Endothelial cell (in vitro differentiated cells): ENCODE measurements at regions not wholly inside any gene's neighbourhood (a gene's known extent, or its start where the extent isn't known, plus 50 kb on each side); places are given as distances from the start of the nearest gene placed in this dataset.

Experiments
- DNase-seq: peaks from one replicate; pipeline ENCODE4 v3.0.0; 2021; ENCODE audit warnings: low spot score
- H3K27ac Mint-ChIP-seq: one replicate; pipeline ENCODE4 v1.8.0; 2021; ENCODE audit warnings: mixed read lengths, inconsistent platforms; ENCODE audit not compliant: unreplicated experiment
- H3K27me3 Mint-ChIP-seq: one replicate; pipeline ENCODE4 v1.8.0; 2021; ENCODE audit warnings: mild to moderate bottlenecking, moderate library complexity, mixed read lengths, inconsistent platforms; ENCODE audit not compliant: unreplicated experiment
- H3K36me3 Mint-ChIP-seq: one replicate; pipeline ENCODE4 v1.8.0; 2021; ENCODE audit warnings: mild to moderate bottlenecking, low read depth, mixed read lengths, inconsistent platforms; ENCODE audit not compliant: unreplicated experiment
- H3K4me1 Mint-ChIP-seq: one replicate; pipeline ENCODE4 v1.8.0; 2021; ENCODE audit warnings: mild to moderate bottlenecking, mixed read lengths, inconsistent platforms; ENCODE audit not compliant: unreplicated experiment
- H3K4me3 Mint-ChIP-seq: one replicate; pipeline ENCODE4 v1.8.0; 2021; ENCODE audit warnings: mild to moderate bottlenecking, mixed read lengths, inconsistent platforms; ENCODE audit not compliant: unreplicated experiment
- H3K9me3 Mint-ChIP-seq: one replicate; pipeline ENCODE4 v1.8.0; 2021; ENCODE audit warnings: mixed read lengths, inconsistent platforms; ENCODE audit not compliant: unreplicated experiment
- TF ChIP-seq, protein P1 (sequence below): fragments of 200-600 bp; sonication (generic); IDR thresholded peaks from one replicate; pipeline ENCODE4 v1.5.0; 2021; ENCODE audit warnings: antibody characterized with exemption; ENCODE audit not compliant: unreplicated experiment

DNA sequence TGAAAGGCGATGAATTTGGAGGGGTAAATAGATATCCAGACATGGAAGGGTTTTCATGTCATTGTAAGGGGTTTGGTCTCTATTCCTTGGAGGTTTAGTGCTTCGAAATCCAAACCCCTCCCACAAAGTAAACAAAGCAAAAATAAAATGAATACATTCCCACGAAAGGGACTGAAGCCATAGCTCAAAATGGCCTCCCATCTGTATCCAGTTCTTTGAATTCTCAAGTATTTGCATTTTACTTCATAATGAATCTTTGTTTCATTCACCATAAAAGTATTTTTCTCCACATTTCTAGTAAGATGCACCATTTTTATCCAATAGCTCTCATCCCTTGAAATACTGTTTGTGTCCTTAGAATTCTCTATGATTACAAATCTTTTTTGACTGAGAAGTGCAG is 103.2 kb upstream of the DTNA start:
- Mint-ChIP-seq H3K27me3 (peaks cover 1% of the 10 kb centered on the region), H3K4me3 (no peak overlapping the region), H3K27ac (no peak overlapping the region), H3K36me3 (no peaks in the 10 kb centered on the region), H3K4me1 (no peaks in the 10 kb centered on the region), H3K9me3 (no peaks in the 10 kb centered on the region)
- no peak for DNase-seq
- TF ChIP-seq, protein P1, sequence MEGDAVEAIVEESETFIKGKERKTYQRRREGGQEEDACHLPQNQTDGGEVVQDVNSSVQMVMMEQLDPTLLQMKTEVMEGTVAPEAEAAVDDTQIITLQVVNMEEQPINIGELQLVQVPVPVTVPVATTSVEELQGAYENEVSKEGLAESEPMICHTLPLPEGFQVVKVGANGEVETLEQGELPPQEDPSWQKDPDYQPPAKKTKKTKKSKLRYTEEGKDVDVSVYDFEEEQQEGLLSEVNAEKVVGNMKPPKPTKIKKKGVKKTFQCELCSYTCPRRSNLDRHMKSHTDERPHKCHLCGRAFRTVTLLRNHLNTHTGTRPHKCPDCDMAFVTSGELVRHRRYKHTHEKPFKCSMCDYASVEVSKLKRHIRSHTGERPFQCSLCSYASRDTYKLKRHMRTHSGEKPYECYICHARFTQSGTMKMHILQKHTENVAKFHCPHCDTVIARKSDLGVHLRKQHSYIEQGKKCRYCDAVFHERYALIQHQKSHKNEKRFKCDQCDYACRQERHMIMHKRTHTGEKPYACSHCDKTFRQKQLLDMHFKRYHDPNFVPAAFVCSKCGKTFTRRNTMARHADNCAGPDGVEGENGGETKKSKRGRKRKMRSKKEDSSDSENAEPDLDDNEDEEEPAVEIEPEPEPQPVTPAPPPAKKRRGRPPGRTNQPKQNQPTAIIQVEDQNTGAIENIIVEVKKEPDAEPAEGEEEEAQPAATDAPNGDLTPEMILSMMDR, result no peak

DNA sequence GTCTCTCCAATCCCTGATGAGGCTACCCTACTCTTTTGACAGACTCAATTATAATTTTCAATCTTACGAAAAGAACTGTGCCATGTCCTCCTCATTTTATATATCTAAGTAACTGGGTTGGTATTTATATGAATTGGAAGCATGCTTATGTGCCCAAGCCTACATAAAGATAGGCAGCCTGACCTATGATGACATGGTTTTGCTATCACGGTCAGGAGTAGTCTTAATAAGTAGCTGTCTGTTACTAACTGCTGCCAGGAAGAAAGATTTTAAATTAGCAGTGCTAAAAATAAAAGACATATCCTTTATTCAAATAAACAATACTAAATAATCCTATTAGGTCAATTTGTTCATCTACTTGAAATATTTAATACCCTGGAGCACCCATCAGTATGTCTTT is 102.0 kb upstream of the DTNA start:
- Mint-ChIP-seq H3K27me3 (peaks cover 1% of the 10 kb centered on the region), H3K36me3 (no peaks in the 10 kb centered on the region), H3K4me1 (no peaks in the 10 kb centered on the region), H3K9me3 (no peaks in the 10 kb centered on the region), H3K27ac (no peak overlapping the region), H3K4me3 (no peak overlapping the region)
- TF ChIP-seq, protein P1, result no peak
- no peak for DNase-seq

DNA sequence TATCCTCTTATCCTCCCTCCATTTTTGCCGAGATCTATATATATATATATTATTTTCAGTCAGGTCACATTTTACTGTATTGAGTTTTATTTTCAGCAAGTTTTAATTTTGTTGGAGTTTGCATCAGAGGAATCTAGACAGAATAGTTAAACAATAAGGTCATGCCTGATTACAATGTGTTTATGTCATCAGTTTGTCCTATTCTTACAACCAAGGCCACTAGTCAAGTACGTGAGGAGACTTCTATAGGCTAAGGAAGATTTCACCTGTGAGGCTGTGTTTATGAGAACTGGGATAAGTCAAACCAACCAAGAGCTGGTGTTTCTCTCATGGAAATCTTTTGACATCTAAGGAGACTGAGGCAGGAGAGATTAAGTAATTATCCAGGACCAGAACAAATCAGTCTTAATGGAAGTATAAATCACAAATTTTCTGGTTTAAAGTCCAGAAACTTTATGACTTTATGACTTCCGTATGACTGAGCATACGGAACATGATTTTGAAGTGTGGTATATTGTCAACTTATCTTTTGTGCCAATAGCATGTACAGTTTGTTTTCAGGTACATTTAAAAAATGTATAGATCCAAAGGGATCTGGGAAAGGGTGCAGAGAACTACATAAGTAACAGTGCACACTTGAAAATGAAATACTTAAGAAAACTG is 100.0 kb upstream of the DTNA start:
- Mint-ChIP-seq H3K36me3 (no peaks in the 10 kb centered on the region), H3K9me3 (no peaks in the 10 kb centered on the region), H3K27me3 (peaks cover 1% of the 10 kb centered on the region), H3K27ac (no peak overlapping the region), H3K4me1 (no peaks in the 10 kb centered on the region), H3K4me3 (no peak overlapping the region)
- TF ChIP-seq, protein P1, result no peak
- no peak for DNase-seq

DNA sequence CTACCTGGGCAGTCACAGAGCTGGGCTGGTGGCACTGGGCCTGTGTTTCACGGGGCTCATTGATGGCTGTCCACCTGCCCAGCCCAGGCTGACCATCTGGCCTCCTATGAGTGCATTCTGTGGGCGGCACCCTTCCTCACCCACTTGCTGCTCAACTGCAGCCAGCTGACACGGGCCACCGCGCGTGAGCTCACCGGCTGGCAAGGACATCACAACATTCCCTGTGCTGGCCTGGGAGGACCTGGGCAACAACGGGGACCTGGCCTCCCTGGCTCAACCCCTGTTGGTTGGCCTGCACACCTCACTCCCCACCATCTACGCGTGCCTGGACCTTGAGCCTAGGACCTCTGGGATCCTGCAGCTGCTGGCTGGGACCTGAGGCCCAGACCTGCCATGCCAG is 98.2 kb upstream of the DTNA start:
- no peaks in the 10 kb centered on the region for H3K9me3 Mint-ChIP-seq
- TF ChIP-seq, protein P1, result no peak
- H3K36me3 Mint-ChIP-seq, result no peaks in the 10 kb centered on the region
- no peaks in the 10 kb centered on the region for H3K4me1 Mint-ChIP-seq
- no peak overlapping the region for H3K4me3 Mint-ChIP-seq
- DNase-seq, result no peak
- no peaks in the 10 kb centered on the region for H3K27me3 Mint-ChIP-seq
- H3K27ac Mint-ChIP-seq, result no peak overlapping the region

DNA sequence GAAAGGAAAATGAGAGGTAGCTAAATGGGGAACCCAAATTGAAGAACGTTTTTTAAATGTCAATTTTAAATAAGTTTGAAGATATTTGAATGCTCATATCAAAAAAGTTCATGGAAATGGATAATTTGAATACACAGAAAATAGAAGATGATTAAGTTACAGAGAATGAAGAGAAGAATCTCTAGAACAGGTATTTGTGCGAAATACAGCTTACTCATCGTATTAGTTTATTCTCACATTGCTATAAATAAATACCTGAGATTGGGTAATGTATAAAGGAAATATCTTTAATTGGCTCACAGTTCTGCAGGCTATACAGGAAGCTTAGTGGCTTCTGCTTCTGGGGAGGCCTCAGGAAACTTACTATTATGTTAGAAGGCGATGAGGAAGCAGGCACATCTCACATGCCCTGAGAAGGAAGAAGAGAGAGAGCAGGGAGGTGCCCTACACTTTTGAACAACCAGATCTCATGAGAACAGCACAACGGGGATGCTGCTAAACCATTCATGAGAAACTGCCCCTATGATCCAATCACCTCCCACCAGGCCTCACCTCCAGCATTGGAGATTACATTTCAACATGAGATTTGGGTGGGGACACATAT is 89.7 kb upstream of the DTNA start:
- H3K36me3 Mint-ChIP-seq, result no peaks in the 10 kb centered on the region
- no peaks in the 10 kb centered on the region for H3K4me1 Mint-ChIP-seq
- no peak for DNase-seq
- H3K9me3 Mint-ChIP-seq, result no peaks in the 10 kb centered on the region
- TF ChIP-seq, protein P1, result no peak
- no peak overlapping the region for H3K27ac Mint-ChIP-seq
- no peak overlapping the region for H3K4me3 Mint-ChIP-seq
- H3K27me3 Mint-ChIP-seq, result no peaks in the 10 kb centered on the region
